ENCODE measurements at regions not wholly inside any gene's neighbourhood (a gene's known extent, or its start where the extent isn't known, plus 50 kb on each side); places are given as distances from the start of the nearest gene placed in this dataset.

GRCh38 chr10:120788771-120789170, 62.4 kb upstream of the WDR11 start:
- no peak for TF ChIP-seq CTCF (conservative IDR thresholded peaks at IDR 0.05 in 1 of 2, IDR thresholded peaks at IDR 0.05 in 1 of 2; ENCODE audit: low read depth in 1 of 2, low read length in 2 of 2)
- no peak for TF ChIP-seq EZH2 (IDR thresholded peaks at IDR 0.05; ENCODE audit: low read length, missing control alignments)

All from fibroblast of lung (primary cell).